ENCODE measurements at regions not wholly inside any gene's neighbourhood (a gene's known extent, or its start where the extent isn't known, plus 50 kb on each side); places are given as distances from the start of the nearest gene placed in this dataset.

DNA sequence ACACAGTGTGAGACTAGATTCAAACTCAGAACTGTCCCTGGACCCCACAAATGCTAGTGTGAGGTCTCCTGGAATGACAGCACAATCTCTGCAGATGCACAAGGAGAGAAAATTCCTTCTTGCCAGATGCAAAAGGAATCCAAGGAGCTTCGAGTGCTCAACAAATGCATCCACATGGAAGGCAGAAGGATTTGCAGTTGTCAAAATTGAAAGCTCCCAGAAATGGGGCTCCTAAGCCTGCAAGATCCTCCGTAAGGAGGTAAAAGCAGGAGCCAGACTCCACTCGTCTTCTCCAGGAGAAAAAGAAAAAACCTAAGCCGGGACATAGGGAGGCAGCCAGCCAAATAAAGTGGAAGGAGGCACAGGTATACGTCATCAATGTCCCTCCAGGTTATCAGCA lies 355.0 kb upstream of the KLHL29 start:
- no peak for DNase-seq (ENCODE audit: low spot score)

- DNase-seq (ENCODE audit: low spot score), result no peak
These were observed 350.0 kb upstream of the KLHL29 start for GRCh38 chr2:23034996-23035395.

DNA sequence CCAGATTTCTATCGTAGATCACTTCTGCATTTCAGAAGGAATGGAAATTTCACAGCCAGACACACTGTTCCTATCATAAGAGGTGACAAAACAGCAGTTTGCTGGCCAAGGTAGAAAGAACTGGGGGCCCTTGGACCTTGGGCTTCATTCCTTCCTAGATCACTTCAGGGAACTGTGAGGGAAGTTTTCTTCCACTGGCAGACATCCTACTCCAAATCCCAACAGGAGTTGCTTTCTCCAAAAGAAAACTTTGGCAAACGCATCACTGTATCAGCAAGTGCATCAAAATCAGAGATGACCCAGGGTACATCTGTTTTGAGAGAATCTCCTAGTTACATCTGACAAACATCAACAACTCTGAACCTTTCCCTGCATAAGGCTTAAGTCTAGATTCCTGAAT lies 348.4 kb upstream of the KLHL29 start:
- no peak for DNase-seq (ENCODE audit: low spot score)

DNA sequence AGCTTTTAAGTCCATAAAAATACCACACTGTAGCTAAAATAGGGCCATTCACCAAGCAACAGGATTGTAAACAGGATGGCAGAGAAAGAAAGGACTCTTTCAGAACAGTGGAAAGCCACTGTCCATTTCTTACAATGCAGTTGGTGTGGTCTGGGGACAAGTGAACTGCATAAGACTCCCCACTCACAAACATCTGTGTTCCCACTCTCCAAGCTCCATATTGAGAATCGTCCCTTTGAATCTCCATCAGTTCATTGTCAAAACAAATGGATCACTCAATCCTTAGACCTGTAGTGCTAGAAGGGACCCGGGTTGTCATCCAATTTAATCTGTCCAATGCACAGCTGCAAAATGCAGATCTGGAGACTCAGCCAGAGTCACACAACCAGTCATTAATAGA lies 347.4 kb upstream of the KLHL29 start:
- no peak for DNase-seq (ENCODE audit: low spot score)

DNA sequence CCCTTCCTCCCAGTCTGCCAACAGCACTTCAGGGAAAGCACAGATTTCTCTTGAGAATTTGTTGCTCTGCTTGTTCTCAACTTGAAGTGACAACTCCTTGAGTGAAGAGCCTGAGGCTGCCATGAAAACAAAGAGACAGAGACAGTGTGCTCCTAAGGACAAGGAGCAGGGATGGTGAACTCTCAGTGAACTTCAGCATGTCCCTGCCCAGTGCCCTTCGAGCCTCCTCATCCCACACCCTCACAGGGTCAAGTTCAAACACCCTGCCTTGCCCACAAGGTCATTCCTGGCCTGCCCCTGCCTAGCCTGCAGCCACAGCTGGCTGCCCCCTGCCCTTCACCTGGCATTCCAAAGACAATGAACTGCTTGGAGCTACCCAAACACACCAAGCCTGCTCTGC lies 343.5 kb upstream of the KLHL29 start:
- no peak for DNase-seq (ENCODE audit: low spot score)

GRCh38 chr2:23042216-23042906 lies 342.6 kb upstream of the KLHL29 start:
- DNase-seq (ENCODE audit: low spot score), result no peak

DNA sequence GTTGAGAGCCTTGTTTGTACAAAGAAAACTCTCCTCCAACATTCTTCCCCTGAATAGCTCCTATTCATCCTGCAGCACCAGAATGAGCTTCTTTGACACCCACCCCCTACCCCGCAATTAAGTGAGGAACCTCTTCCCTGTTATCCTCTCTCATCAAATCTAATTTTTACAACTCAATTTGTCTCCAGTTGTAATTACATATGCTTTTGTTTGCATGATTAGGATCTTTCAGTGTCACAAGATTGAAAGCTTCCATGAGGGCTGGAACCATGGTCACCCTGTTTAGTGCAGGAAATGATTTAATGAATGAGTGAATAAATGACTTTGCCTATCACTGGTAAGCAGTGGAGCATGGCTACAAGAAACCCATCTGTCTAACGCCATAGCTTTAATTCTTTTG lies 334.6 kb upstream of the KLHL29 start:
- no peak for DNase-seq (ENCODE audit: low spot score)

GRCh38 chr2:23053601-23054000 lies 331.4 kb upstream of the KLHL29 start:
- no peak for DNase-seq (ENCODE audit: low spot score)

- DNase-seq (ENCODE audit: low spot score), result no peak
These were observed 329.7 kb upstream of the KLHL29 start for GRCh38 chr2:23055251-23055650.

- DNase-seq (ENCODE audit: low spot score), result peak; percentile 14
These were observed 328.1 kb upstream of the KLHL29 start for GRCh38 chr2:23056846-23057245.

GRCh38 chr2:23058435-23058834 lies 326.5 kb upstream of the KLHL29 start:
- no peak for DNase-seq (ENCODE audit: low spot score)

- no peak for DNase-seq (ENCODE audit: low spot score)
These were observed 319.8 kb upstream of the KLHL29 start for GRCh38 chr2:23065210-23065609.

DNA sequence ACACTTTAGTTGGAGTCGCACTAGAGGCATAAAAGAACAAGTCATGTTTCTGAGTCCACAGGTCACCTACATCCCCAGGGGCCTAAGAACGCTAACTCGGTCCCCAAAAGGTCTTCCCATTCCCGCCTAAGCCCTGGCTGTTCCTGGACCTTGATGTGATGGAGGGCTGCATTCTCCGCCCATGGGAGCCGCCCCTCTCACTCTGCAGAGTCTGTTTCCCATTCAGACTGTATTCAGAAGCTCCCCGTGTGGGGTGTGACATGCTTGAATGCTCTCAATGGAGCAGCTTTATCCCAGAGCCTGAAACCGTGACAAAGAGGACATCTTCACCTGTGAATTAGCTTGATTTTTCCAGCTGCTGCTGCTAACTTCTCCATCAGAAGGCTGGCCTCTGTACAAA lies 319.0 kb upstream of the KLHL29 start:
- no peak for DNase-seq (ENCODE audit: low spot score)

DNA sequence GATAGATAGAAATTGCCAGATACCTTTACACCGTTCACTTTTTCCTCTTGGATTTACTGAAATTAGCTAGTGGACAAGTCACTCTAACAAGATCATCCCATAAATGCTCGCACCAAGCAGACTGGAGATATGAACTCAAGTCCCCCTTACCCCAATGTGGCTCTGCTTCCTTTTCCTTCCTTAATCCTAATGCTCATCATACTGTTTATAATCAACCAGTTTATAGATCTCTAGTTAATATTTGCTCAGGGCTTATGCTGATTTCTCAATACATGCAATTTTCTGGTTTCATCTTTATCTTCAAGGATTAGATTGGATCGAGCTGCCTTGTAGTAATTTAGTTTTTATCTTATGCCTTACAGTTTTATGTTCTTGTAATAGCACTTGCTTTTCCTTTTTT lies 318.3 kb upstream of the KLHL29 start:
- DNase-seq (ENCODE audit: low spot score), result no peak

- DNase-seq (ENCODE audit: low spot score), result no peak
These were observed 315.8 kb upstream of the KLHL29 start for GRCh38 chr2:23069156-23069555.

DNA sequence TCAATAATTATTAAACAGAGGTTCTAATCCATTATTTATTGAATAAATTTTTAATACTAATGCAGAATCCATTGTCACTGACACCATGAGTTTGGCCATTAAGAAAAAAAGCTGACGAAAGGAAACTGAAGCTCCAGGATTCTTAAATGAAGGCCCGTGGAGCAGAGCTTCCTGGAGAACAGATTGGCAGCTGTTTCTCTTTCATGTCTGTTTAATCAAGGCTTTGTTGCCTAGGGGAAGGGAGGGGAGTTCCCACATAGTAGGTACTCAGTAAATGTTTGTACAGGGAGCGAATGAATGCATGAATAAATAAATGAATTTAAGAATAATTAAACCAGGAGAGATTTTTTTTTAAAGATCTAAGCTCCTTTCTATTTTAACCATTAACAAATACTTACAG lies 315.1 kb upstream of the KLHL29 start:
- DNase-seq (ENCODE audit: low spot score), result no peak

GRCh38 chr2:23073056-23073455 lies 311.9 kb upstream of the KLHL29 start:
- DNase-seq (ENCODE audit: low spot score), result no peak

- DNase-seq (ENCODE audit: low spot score), result no peak
These were observed 311.3 kb upstream of the KLHL29 start for GRCh38 chr2:23073671-23074070.

GRCh38 chr2:23077596-23077995 lies 307.4 kb upstream of the KLHL29 start:
- DNase-seq (ENCODE audit: low spot score), result peak; percentile 11

- no peak for DNase-seq (ENCODE audit: low spot score)
These were observed 306.1 kb upstream of the KLHL29 start for GRCh38 chr2:23078784-23079434.

DNA sequence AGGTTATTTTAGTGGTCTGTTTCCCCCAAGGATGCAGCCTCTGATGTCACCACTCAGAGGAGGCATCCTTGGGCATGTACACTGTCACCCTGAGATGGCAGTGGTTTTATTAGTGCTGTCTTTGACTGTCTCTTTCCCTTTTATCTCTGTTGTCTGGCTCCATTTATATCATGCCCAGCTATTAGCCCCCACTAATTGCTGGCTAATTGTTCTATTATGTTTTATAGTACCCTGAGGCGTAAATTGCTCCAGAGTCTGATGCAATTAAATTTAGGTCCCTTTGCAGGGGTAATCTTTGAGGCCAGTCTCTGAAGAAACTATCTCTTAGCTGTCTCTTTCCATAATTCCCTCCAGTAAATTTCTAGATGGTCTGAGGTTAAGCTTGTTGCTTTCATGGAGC lies 301.0 kb upstream of the KLHL29 start:
- DNase-seq (ENCODE audit: low spot score), result no peak

- no peak for DNase-seq (ENCODE audit: low spot score)
These were observed 294.0 kb upstream of the KLHL29 start for GRCh38 chr2:23091019-23091418.

GRCh38 chr2:23091900-23092299 lies 293.1 kb upstream of the KLHL29 start:
- no peak for DNase-seq (ENCODE audit: low spot score)

GRCh38 chr2:23092831-23093230 lies 292.1 kb upstream of the KLHL29 start:
- peak; percentile 26 for DNase-seq (ENCODE audit: low spot score)

All from SW480 (cell line).